GM21367 (cell line): ENCODE measurements at regions not wholly inside any gene's neighbourhood (a gene's known extent, or its start where the extent isn't known, plus 50 kb on each side); places are given as distances from the start of the nearest gene placed in this dataset.
"Not testable (repeated sequence)": the region's sequence is repeated elsewhere in the genome, so short reads cannot be mapped to it uniquely, and the experiment has no call there.

Experiments used
- ATAC-seq: cut with Tn5 transposase; IDR thresholded peaks from one replicate; pipeline ENCODE4 v1.9.1; 2021; ENCODE audit not compliant: unreplicated experiment

- ATAC-seq, result peak; percentile 13
These were observed 303.9 kb downstream of the OTUD1 start for GRCh38 chr10:23742807-23743206.

- no peak for ATAC-seq
These were observed 315.3 kb downstream of the OTUD1 start for GRCh38 chr10:23754179-23754578.

- no peak for ATAC-seq
These were observed 316.1 kb downstream of the OTUD1 start for GRCh38 chr10:23754941-23755340.

GRCh38 chr10:23755556-23755955 is 316.7 kb downstream of the OTUD1 start:
- no peak for ATAC-seq

- ATAC-seq, result no peak
These were observed 329.4 kb downstream of the OTUD1 start for GRCh38 chr10:23768281-23768680.

GRCh38 chr10:23777153-23777552 is 338.3 kb downstream of the OTUD1 start:
- no peak for ATAC-seq

GRCh38 chr10:23779301-23779700 is 340.4 kb downstream of the OTUD1 start:
- no peak for ATAC-seq

- no peak for ATAC-seq
These were observed 341.5 kb downstream of the OTUD1 start for GRCh38 chr10:23780331-23780730.

GRCh38 chr10:23786594-23786993 is 347.7 kb downstream of the OTUD1 start:
- no peak for ATAC-seq

- no peak for ATAC-seq
These were observed 354.7 kb downstream of the OTUD1 start for GRCh38 chr10:23793577-23793976.

GRCh38 chr10:23797452-23797851 is 358.6 kb downstream of the OTUD1 start:
- ATAC-seq, result not testable (repeated sequence)

GRCh38 chr10:23804125-23804524 is 365.2 kb downstream of the OTUD1 start:
- no peak for ATAC-seq

- ATAC-seq, result no peak
These were observed 374.8 kb downstream of the OTUD1 start for GRCh38 chr10:23813687-23814086.

- ATAC-seq, result no peak
These were observed 379.6 kb downstream of the OTUD1 start for GRCh38 chr10:23818484-23818883.

- ATAC-seq, result no peak
These were observed 381.9 kb downstream of the OTUD1 start for GRCh38 chr10:23820792-23821191.

GRCh38 chr10:23824822-23825221 is 384.1 kb upstream of the KIAA1217 start:
- ATAC-seq, result no peak

GRCh38 chr10:23826421-23826820 is 382.5 kb upstream of the KIAA1217 start:
- ATAC-seq, result no peak

- ATAC-seq, result no peak
These were observed 379.4 kb upstream of the KIAA1217 start for GRCh38 chr10:23829556-23829955.

GRCh38 chr10:23834091-23834490 is 374.8 kb upstream of the KIAA1217 start:
- no peak for ATAC-seq

- ATAC-seq, result no peak
These were observed 358.3 kb upstream of the KIAA1217 start for GRCh38 chr10:23850631-23851030.

GRCh38 chr10:23859598-23859997 is 349.3 kb upstream of the KIAA1217 start:
- no peak for ATAC-seq

- no peak for ATAC-seq
These were observed 344.2 kb upstream of the KIAA1217 start for GRCh38 chr10:23864631-23865147.

- not testable (repeated sequence) for ATAC-seq
These were observed 342.0 kb upstream of the KIAA1217 start for GRCh38 chr10:23866985-23867384.

GRCh38 chr10:23868121-23868520 is 340.8 kb upstream of the KIAA1217 start:
- ATAC-seq, result no peak
